Stimulated activated CD8-positive, alpha-beta memory T cell treated with anti-CD3 and anti-CD28 coated beads, Interleukin-12 subunit alpha, Interleukin-12 subunit beta, amount 100 ng/mL, for 24 hours (primary cell): ENCODE measurements at regions not wholly inside any gene's neighbourhood (a gene's known extent, or its start where the extent isn't known, plus 50 kb on each side); places are given as distances from the start of the nearest gene placed in this dataset.

Experiments
- DNase-seq: peaks from one replicate; pipeline ENCODE4 v3.0.0-alpha.2; 2020; ENCODE audit errors: extremely low read depth

DNA sequence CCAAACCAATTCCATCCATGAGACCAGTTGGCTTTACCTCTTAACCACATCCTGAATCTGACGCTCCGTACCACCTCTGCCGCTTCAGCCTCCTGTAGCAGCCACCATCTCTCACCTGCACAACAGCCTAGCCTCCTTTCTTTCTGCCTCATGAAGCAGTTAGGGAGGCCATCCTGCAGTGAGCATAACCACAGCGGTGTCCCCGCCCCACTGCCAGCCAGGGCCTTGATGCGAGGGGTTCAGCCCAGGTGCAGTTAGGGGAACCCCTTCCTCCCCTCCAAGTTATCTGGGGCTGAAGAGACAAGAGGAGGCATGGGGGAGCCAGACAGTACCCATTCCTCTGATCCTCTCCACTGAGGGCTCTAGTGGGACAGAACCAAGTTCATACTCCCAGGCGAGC, 167.0 kb downstream of the C5orf15 start:
- no peak for DNase-seq

DNA sequence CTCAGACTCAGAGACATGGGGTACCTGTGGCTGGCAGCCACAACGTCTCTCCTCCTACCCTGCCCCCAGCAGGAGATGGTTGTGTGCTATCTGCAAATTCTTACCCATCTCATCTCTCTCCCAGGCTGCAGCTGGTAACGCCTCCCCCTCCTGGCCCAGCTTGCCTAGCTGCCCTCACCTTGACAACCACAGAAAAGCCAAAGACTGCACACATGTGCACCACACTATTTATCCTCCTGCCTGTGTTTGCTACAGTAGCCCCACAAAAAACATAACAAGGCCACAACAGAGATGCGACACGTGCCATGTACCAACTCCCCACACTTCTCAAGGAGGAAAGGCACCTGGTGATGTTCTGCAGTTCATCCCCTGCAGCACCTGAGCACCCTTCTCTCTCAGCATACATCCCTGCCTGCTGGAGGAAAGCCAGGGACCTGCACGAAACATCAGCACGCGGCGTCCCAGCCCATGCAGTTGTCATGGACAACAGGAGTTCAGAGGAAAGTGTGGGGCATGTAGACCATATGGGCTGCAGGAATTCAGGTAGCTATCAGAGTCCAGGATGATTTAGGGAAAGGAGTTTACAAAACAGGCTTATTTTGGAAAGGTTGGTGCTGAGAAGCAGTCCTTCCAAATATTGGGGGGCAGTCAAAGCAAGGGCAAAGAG, 168.7 kb downstream of the C5orf15 start:
- no peak for DNase-seq

DNA sequence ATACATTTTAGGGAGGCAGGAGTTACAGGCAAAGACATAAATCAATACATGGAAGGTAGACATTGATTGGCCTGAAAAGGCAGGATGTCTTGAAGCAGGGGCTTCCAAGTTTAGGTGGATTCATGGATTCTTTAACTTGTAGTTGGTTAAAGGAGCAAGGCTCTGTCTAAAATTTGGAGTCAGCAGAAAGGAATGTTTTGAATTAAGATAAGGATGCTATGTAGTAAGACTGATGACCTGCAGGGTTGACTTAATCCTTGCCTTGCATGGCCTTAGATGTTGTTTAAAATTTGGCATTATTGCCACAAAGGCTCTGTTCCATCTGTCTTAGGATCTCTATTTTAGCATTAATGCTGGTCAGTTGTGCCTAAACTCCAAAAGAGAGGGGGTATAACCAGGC, 171.3 kb downstream of the C5orf15 start:
- no peak for DNase-seq

DNA sequence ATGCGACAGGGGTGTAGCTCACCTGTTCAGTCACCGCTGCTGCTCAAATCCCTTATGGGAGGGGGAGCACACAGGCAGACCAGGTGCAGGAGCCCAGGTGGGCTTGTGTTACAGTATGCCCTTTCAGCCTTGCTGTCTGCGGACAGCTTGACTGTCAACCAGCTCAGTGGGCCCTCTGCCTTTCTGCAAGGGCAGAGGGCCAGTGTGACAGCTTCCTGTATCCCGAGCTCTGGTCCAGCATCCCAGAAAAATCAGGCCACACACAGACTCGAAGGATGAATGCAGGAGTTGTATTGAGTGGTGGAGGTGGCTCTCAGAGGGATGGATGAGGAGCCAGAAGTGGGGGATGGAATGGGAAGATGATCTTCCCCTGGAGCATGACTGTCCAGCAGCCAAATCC, 172.2 kb downstream of the C5orf15 start:
- DNase-seq = no peak

DNA sequence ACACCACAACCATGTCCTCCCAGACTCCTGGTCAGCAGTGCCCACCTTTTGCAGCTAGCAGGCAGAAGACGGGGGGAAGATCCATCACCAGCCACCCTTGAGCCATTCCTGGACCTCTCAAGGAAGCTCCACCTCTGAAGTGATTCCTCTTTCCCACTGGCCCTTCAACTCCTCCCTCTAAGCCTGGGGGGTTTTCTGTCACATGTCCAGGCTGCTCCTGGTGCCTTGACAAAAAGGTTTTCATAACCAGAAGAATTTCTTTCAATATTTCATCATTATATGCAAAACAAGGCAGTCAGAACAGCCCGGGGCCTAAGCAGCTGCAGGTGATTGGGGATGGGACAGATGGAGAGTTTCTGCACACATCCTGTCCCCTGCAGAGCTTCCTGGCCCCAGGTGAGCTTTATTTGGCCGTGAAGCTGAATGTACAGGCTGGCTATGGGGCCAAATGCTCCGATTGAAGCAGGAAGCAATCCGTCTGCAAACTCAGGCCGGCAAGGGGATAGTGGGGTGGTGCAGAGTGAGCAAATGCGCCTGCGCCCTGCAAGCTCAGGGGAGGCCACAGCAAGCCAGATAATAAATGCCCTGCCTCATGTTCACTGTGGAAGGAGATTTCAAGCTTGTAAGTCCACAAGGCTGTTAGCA, 173.5 kb downstream of the C5orf15 start:
- no peak for DNase-seq

- no peak for DNase-seq
Measured at GRCh38 chr5:133793756-133794465, 174.5 kb downstream of the C5orf15 start.

DNA sequence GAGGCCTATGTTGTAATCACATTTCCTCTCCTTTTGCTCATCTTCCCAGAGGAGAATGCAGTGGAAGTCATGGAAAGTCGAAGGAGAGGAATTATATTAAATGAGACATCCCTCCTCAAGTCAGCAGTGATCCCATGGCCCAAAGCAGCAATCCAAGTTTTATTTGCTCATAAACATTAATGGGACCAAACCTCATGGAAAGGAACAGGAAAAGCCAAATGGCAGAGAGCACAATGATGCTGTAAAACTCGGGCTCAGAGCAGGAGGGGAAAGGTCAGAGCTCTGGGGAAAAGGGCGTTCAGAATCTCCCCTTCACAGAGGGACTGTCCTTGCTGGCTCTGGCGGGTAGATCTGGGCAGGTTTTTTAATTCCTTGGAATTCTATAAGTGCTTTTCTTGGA, 175.8 kb downstream of the C5orf15 start:
- no peak for DNase-seq

DNA sequence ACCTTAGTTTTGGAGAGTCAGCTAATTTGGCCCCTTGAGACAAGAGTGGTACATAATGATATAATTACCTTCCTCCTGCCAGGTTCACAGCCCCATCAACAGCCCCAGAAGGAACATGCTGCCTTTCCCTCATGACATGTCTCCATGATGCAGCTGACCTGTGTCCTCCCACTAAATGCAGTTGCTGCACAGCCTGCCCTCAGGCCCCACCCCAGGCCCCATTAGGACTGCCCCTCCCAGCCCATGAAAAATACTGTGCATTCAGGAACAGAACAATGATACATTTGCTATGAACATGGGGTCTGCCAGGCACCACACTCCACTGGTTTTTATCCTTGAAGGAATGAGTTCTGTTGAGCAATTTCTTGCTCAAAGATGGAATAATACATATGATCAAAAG, 176.4 kb downstream of the C5orf15 start:
- no peak for DNase-seq

GRCh38 chr5:133790898-133791297, 177.5 kb downstream of the C5orf15 start:
- no peak for DNase-seq

- DNase-seq = no peak
Measured at GRCh38 chr5:133789428-133789827, 177.1 kb upstream of the FSTL4 start.

- no peak for DNase-seq
Measured at GRCh38 chr5:133788121-133788520, 175.8 kb upstream of the FSTL4 start.

DNA sequence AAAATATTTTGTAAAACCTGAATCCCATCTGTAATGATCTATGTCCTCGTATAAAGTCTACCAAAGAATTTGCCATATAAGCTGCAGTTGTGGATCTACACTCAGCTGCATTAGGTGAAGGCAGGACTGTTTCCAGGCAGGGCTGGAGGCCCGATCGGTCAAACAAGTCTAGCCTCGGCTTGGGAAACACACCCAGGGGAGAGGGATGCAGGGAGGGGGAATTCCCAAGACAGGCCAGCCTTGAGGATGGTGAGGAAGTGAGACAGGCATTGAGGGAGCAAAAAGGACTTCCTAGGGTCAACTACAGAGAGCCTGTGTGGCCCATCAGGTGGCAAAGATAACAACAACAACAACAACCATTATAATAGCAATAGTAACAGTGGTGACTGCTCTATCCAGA, 174.1 kb upstream of the FSTL4 start:
- no peak for DNase-seq

DNA sequence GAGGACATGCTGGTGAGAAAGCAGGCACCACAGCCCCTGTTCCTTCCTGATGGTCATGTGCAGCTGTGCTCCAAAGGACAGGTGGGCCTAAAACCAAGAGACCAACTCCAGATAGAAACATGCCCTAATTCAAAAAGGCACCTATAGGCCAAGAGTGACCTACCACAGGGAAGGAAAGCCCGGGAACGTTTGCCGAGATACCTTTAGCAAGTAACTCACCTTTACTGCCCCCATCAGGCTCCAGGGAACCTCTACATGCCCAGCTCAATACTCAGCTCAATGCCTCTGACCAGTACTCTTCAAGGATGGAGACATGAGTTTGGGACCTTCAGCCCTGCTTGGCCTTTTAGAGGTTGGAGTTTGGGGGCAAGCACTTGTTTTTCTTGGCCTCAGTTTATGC, 172.8 kb upstream of the FSTL4 start:
- no peak for DNase-seq

DNA sequence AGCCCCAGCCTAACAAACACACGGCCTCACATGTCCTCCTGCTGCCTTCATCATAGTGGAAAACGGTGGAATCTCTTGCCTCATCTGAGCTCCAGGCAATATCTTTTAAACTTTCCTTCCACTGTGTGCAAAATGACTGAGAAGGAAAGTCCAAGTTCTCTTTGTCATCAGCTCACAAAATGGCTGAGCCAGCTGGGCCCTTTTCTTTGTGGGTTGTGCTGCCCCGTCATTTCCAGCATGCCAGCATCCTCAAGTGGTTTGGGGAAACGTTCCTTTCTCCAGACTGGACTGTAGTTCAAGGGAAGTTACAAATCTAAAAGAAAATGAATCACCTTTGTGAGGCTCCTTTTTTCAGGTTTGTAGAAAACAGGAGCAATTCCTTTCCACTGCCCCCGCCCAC, 171.1 kb upstream of the FSTL4 start:
- no peak for DNase-seq

DNA sequence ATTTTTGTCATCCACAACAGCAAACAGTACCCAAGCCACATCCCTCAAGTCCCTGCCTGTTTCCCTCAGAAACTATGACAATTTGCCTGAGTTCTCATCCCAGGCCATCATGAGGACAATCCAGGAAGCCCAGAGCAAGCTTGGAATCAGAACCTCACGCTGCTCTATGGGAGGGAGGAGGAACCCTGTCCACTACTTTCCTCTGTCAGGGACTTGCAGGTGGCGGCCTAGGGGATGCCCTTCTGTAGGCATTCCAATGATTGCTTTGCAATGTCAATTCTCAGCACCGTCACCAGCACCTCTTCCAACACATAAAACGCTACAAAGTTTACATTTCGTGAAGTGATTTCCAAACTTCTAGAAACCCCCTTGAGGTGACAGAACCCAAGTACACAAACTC, 170.4 kb upstream of the FSTL4 start:
- no peak for DNase-seq

- DNase-seq = no peak
Measured at GRCh38 chr5:133781436-133782225, 169.3 kb upstream of the FSTL4 start.

DNA sequence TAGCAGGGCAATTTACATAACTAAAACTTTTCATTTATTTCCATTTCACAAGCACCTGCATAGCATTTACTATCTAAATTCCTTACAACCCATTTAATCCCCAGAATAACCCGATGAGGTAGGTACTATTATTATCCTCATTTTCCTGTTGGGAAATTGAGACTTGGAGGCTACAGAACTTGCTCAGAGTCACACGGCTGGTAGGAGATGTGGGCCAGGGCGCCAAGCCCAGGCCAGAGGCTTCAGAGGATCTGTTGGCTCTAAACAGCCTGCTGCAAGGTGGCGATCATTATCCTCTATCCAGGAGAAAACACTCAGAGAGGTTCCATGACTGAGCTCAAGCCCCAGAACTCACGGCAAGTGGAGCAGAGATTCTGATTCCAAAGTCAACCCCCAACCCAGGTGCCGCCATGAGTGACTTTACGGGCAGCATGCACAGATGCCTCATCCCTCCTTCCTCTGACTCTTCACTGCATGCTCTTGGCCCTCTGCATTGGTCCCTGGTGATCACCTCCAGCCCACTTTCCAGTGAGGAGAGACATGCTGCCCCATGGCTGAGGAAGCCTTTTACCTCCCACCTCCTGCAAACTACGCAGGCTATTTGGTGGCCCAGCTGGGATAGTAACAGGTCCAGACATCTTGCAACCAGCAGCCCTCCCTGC, 168.4 kb upstream of the FSTL4 start:
- DNase-seq = no peak

- DNase-seq = no peak
Measured at GRCh38 chr5:133779828-133780475, 167.6 kb upstream of the FSTL4 start.

DNA sequence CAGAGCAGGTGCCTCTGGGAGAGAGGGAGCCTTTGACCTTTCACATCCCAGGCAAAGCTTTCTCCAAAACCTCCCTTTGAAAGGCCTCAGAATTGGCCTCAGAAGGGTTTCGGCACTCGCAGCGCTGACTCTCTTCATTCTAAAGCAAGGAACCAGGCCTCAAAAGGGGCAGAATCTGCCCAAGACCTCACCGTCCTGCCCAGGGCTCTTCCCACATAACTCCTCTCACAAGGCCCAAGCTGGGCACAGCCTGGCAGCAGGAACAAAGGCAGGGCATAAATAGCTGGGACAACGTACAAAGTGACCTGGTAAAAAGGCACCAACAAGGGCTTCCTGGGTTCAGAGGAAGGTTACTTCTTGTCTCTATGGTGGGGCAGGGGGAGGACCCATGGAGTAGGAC, 166.3 kb upstream of the FSTL4 start:
- no peak for DNase-seq

GRCh38 chr5:133777951-133778350, 165.6 kb upstream of the FSTL4 start:
- no peak for DNase-seq

DNA sequence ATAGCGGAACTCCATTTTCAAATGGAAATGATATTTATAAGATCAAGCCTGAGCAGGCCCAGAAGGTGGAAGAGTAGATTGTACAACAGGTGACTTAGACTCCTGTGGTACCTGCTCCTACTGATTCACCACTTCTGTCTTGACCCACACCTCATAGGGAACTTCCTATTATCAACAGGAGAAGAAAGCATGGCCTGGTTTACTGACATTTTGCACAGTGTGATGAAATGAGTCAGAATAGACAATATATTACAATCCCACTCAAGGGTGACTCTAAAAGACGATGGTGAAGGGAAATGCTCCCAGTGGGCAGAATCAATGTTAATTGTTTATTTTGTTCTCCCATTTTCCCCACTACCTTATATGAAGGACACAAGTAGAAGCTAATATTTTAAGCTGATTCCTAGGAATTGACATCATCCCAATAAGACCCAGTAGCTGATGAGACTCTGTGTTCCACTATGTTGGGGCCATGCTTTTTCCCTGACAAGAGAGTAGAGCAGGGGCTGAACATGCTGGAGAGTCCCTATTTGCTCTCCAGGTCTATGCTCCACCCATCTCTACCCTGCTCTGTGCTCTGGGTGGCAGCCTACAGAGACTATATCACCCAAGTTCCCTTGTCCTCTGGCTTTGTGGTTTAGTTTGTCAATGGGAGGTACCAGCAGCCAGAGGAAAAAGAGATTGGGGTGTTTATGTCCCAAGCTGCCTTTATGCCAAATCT, 163.4 kb upstream of the FSTL4 start:
- no peak for DNase-seq
